GM21825 (cell line): ENCODE measurements at regions not wholly inside any gene's neighbourhood (a gene's known extent, or its start where the extent isn't known, plus 50 kb on each side); places are given as distances from the start of the nearest gene placed in this dataset.

ENCODE experiments used
- ATAC-seq: cut with Tn5 transposase; IDR thresholded peaks from one replicate; pipeline ENCODE4 v1.9.1; 2021; ENCODE audit warnings: mild to moderate bottlenecking, moderate library complexity; ENCODE audit not compliant: unreplicated experiment

DNA sequence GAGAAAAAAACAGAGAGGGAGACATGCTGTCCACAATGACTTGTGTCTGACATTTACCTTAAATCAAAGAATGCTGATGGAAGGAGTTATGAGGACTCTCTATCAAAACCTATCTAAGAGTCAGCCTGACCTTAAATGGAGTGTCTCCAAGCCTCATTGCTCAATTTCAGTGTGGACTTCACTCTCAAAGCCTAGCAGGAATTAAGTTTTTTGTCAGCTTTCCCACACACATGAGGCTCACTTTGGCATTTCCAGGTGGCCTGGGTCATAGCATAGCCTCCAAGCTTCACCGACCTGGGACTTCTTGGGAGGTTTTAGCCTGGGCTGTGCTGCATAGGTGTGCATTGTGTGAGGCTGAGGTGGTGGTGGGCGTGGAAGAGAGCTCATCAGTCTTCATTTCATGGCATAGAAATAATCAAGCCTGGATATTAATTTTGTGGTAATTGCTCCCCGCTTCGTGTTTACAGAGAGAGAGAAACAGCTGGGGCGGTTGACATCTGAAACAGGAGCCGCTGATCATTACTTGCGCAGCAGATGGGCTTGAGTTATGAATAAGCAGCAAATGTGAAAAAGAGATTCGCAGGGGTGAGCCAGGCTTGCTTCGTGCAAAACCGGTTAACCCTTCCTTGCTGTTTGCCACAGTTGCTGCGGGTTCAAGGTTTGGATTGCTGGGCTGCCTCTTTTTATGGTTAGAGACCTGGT lies 647.8 kb downstream of the INHBA start:
- ATAC-seq: no peak

DNA sequence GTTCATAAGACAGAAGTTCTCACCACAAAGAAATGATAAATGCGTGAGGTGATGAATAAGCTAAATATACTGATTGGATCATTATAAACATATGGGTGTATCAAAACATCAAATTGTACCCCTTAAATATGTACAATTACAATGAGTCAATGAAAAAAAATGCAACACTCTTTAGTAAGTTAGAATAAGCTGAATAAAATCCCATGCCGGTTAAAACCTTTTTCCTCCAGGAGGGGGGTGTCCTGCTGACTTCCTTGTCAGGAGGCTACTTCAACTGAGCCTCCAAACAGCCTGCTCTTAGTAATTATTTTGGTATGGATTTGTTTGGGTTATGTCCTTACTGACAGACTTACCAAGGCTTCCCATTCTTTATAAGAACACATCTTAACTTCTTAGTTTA lies 649.1 kb downstream of the INHBA start:
- no peak for ATAC-seq

DNA sequence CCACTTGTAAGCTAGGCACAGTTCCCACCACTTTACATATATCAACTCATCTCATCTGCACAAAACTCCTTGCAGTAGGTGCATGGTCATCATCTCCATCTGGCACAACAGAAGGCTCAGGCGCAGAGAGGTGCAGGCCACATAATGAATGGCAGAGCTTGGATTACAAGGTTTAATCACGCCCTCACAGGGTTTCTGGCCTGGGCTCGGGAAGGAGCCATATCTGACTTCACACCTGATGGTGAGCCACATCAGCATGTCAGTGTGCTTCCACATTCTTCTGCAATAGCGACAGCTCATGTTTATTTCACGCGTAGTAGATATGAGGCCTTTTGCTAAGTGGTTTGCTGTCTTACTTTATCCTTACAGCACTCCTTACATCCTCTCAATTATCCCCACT lies 650.2 kb downstream of the INHBA start:
- ATAC-seq: no peak

DNA sequence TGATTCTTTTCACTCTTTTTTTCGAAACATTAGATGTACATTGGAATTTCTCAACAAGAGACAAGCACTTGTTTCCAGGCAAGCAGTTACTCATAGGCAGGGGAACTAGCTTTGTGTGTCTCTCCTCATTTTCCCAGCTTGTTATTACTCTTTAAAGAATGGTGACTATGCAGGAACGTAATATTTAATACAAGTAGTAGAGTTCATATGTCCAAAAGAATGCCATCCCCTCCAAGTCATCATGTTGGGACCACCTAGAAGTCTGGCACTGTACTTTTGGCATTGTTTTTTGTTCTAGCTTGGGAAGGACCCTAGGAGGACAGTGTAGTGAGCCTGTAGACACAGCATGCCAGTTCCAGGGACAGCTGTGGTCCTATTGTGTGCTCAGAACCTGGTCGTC lies 650.7 kb downstream of the INHBA start:
- no peak for ATAC-seq

DNA sequence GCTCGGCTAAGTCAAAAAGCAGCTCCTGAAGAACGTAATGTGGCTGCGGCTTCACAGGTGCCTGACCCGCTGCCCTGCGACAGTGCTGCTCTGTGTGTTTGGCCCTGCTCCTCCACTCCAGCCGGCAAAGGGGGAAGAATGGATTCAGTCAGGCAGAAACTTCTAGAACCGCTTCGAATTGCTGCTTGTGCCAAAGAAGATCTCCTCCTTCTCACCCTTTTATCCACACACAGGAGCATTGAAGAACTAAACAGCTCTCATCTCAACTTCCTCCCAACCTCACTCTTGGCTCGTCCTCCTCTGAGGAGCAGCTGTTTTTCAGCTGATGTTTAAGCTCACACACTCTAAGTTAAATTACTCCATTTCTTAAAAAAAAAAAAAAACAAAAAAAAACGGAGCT lies 651.4 kb downstream of the INHBA start:
- no peak for ATAC-seq

DNA sequence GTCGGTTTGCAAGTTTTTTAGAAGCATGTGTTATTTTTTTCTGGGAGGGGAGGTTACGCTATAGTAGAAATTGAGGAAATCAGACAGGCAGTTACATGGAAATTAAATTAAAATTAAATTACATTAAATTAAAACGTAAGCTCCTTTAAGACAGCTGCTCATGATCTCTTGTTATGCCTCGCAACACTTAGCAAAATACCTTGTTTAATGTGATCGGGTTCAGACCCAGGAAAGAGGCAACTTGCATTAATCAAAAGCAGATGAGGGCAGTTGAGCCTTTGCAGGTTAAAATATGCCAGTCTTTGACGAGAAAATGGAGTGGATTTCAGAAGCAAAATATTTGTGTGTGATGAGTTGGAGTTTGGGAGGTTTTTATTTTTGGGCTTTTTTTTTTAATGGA lies 651.8 kb downstream of the INHBA start:
- ATAC-seq: no peak

DNA sequence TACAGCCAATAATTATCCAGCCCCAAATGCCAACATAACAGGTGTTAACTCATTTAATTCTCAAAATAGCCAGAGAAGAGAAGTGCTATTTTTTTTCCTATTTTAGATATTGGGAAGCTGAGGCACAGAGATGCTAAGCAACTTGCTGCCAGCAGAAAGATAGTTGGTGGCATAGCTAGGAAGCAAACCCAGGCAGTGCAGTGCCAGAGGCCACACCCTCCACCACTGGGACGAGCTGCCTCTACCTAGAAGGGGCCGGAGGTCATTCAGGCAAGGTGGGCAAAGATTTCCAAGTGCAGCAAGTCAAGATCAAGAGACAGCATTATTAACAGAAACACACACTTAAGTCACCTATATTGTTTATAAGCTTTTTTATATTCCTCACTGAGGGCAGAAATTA lies 654.1 kb downstream of the INHBA start:
- ATAC-seq: no peak

DNA sequence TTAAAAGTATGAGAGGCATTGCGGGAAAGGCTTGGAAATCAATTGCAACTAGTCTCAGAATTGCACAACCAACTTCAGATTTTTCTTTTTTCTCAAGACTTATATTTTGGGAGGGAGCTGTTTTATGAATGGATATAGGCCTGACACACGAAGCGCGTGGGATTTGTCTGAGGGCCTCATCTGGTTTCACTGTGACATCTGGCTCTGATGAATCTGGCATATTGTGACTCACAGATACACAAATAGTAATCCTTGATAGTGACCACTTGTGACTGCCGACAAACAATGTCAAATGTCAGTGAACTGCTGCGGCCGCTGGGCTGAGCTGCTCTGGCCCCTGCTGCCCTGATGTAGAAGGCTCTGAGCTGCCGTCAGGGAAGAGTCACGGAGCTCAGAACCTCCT lies 655.1 kb downstream of the INHBA start:
- no peak for ATAC-seq

DNA sequence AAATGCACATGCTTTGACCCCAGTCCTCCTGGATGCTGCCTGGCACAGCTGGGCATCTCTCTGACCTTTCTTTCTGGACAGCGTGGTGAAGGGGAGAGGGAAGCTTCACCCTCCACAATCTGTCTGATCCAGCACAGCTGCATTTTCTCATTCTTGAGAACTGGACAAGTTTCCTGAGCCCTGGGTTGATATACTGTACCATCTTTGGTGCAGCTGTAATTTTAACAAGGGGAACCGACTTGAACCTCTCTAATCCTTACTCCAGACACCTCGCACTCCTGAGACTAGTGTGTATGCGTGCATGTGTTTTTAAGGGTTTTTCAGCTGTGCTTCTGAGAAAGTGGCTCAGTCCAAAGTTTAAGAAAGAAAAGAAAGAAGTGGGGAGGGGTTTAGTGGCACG lies 655.7 kb downstream of the INHBA start:
- no peak for ATAC-seq

DNA sequence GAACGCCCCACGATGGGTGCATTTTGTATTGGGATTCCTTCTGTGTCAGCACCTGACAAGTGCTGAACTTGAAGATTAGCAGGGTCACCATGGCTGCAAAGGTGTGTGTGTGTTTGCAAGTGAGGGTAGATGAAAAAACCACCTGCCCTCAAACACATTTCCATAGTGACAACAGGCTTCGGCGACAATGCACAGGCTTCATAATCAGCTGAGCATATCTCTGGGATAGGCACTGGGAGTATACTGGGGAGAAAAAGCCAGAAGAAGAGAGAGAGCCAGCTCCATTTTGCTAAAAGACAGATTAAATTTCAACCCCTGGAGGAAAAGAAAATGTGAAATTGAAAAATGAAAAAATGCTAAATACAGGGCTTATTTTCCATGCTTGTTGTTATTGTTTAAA lies 656.1 kb downstream of the INHBA start:
- ATAC-seq: no peak

DNA sequence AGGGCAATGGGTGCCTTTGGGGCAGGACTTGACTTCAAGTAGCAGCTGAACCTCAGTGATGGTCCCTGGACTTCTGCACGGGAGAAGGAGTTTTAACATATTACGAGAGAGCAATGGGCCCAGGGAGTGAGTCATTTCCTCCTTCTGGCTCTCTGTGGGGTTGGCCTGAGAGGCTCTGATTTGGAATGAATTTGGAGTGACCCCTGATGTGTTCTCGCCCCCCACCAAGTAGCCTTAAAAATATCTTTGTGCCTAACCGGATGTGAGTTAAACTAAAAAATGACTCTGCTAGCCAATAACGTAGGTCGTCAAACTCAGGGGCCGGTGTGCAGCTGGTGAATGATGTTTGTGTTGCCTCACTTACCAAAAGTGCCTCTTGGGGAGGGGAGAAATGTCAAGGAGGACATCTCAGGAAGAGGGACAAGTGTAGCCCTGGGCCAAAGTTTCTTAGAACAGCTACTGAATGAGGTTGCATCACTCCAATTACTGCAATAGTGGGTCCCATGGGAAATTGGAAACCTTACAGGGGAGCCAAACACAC lies 656.6 kb downstream of the INHBA start:
- ATAC-seq: no peak

DNA sequence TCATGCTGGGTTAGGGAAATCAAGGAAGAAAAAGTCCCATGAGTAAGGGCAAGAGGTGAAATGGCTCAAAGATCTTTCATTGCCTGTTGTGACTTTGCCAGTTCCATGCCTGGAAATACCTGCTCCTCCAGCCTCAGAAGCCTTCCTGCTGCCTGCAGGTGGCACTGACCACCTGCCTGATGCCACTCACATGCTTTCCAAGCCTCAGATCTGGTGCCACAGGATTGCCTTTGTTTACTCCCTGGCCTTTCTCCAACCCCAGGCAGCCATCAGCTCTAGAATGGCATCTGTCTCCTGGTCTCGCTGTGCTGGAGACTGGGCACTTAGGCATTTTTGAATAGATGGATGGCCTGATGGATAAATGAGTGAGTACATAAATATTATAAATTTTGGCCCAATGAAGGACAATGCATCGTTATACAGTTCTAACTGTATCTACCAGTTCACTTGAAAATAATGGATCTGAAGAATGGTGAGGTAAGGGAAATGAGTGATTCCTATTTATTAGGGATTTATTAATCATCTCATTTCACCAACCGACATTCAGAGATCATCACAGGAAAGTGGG lies 657.2 kb downstream of the INHBA start:
- no peak for ATAC-seq

DNA sequence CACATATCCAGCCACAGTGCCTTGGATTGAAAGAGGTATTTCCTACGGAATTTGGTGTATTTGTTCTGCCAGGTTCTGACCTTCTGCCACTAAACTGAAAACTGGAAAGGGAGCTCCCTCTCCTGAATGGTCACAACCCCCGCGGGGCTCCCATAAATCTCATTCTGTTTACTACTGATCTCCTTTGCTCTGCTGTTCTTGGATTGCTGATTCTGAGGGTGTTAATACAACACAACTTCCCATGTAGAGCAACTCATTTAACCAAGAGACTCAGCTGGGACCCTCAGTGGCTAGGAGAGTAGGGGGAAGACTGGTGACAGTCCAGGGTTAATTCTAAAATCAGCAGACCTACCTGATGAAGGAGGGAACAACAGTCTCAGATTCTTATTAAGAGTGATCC lies 662.9 kb downstream of the INHBA start:
- no peak for ATAC-seq

DNA sequence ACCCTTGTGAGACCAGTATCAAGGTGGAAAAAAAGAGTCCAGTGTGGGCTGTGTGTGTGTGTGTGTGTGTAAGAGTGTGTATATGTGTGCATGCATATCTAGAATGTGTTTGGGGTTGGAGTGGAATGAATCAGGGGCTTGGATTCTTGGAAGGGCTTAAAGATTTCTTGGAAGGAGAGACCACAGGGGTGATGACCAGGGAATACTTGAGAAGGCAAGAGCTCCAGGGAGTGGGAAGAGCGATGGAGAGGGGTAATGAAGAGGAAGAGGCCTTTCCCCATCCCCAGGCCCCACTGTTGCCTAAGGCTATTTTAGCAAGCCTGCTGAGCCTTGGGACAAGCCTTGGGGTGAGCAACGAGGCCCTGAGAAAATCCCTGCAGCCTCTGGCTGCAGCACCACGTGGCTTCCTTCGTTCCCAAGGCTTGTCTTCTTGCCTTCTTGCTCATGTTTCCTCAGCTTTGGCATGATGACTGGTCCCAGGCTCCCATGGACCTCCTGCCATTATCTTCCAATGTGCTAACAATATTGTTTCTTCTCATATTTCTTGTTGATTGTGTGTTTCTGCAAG lies 663.4 kb downstream of the INHBA start:
- no peak for ATAC-seq

DNA sequence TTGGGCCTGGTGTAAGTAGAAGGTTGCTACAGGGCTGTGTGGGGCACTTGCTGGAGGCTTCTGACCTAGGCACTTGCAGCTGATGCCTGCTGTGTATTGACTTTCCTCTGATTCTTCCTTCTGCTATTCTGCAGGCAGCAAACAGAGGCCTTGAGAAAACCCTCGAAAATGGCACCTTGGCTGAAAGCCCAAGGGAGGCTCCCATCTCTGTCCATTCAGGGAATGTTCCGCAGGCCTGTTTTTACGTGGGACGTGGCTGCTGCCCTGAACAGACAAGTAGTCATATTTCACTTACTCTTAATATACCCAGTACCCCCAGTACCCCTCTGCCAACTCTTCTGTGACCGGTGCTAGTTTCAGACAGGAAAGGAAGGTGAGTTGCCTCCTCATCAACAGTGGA lies 664.7 kb downstream of the INHBA start:
- ATAC-seq: no peak

DNA sequence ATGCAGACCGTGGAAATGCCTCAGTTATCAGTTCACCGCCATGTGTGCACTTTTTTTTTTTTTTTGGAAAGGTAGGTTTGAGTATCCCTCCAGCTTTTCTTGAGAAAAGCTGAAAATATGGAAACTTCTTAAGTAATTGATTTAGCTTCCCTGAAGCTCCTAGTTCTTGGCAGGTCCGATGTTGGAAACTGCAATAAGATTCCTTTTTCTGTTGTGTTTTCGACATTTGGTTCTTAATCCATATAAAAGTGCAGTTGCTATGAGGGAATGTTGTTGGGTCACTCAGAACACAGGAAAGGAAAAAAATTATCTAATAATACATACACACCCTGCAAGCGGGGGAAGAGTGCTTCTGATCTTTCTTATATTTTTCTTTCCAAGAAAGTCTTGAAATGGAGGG lies 665.2 kb downstream of the INHBA start:
- ATAC-seq: no peak

DNA sequence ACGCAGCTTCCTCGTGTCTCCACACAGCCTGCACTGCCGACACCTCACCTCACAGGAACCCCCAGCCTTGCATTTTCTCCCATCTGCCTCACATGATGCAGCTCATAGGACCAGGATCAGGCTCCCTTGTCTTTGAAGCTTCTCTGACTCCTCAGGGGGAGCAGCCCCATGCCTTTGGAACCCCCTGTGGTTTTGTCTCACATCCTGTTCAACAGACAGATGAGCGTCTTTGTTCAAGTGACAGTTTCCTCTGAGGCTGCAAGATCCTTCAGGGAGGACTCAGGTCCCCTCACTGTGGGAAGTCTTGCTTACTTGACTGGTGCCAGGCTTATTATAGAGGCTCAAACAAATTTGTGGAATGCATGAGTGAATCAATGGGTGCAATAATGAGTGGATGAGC lies 667.1 kb downstream of the INHBA start:
- no peak for ATAC-seq

DNA sequence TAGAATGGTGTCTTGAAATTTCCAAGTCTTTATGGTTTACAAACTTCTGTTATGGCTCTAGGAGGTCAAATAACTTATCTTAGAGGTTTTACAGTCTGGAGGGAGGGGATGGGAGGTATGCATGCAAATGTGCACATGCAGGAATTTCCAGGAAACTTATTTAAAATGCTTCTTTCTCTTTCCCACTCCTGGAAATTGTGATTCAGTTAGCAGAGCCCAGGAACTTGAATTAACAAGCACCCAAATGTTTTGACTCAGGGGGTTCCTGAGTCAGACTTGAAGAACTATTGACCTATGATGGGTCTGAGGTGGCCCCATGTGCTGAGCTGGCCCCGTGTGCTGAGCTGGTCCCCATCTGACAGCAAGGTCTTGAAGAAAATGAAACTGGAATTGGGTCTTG lies 669.4 kb downstream of the INHBA start:
- no peak for ATAC-seq

DNA sequence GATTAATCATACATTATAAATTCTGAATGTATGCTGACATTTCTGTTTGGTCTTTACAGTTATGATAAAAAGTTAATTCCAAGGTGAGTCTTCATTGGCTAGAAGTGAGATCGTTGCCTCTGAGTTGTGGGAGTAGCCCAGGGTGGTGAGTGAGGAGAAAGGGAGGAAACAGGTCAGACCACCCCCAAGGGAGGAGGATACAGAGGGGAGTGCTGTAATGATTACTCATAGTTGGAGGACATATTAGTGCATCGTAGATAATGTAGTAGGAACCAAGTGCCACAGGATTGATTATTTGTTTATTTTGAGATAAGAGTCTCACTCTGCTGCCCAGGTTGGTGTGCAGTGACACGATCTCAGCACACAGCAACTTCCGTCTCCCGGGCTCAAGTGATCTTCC lies 672.2 kb downstream of the INHBA start:
- ATAC-seq: no peak

DNA sequence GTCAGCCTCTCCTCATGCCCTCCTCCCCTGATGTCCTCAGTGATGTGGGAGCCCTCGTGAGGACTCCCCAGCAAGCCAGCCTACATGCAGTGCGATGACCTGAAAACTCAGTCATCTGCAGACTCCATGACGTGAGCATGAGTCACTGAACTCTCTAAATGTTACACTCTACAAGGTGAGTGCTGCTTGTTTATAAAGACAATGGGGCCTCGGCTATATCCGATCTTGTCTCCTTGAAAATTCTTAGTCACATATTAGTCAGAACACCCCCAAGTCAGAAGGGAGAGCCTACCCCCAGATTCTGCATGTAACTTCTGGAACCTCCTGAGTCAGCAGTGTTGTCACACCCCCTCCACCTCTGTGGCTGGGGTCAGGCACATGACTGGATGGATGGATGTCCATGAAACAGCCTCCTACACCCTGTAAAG lies 673.8 kb downstream of the INHBA start:
- ATAC-seq: no peak

DNA sequence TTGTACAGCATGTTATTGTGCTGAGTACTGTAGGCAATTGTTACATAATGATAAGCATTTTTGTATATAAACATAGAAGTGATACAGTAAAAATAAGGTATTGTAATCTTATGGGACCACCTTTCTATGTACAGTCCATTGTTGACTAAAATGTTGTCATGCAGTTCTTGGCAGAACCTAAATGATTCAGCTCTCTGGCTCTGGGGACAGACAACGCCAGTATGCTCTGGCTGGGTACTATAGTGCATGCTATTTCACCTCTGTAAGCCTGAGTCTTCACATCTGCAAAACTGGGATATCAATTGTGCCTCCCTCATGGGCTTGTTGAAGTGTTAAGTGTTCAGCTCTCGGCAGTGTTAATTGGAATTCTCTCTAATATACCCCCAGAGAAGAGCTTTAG lies 674.3 kb downstream of the INHBA start:
- no peak for ATAC-seq

DNA sequence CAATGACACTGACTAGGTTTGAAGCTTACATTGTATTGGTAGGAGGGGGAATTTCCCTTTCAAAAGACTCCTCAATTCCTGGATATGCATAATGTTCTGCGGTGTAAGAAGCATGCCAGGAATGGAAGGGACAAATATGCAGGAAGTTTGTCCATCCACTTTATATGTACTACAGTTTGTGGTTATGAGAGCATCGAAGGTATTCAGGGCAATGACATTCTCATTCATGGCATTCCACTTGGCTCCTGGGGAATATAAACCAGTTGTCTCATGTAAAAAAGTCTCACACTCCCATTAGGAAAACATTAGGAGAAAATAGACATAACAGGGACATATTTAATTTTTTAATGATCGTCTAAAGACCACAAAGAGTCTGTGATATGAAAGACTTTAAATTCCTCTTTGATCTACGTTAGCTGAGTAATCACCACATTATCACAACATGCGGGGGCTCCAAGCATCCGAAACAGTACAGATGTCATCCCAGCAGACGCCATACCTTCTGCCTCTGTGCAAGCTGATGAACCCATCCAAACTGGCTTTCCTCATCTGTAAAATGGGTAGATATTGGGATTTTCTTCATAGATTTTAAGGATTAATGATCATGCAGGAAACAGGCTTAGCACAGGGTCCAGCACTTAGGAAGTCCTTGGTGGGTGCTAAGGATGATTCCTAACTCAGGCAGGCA lies 675.3 kb downstream of the INHBA start:
- no peak for ATAC-seq
